GM13976 (cell line): ENCODE measurements at regions not wholly inside any gene's neighbourhood (a gene's known extent, or its start where the extent isn't known, plus 50 kb on each side); places are given as distances from the start of the nearest gene placed in this dataset.

Experiments used
- DNase-seq: peaks from one replicate; pipeline ENCODE4 v3.0.0; 2012; ENCODE audit warnings: low spot score
- CTCF ChIP-seq: IDR thresholded peaks from 2 replicates; pipeline ENCODE4 v1.5.1; 2012; ENCODE audit warnings: borderline replicate concordance, mild to moderate bottlenecking; ENCODE audit not compliant: insufficient read depth; ENCODE audit errors: extremely low read depth, missing control alignments, control extremely low read depth
- in situ Hi-C: fragments of 300-500 bp; cut with MboI; formaldehyde crosslinking; loops from one replicate; pipeline ENCODE4 v1.12.0; 2022; ENCODE audit warnings: low sequenced_read_pairs, mixed read lengths, inconsistent platforms; ENCODE audit not compliant: unreplicated experiment

- no peak for TF ChIP-seq CTCF
- no peak for DNase-seq
- in situ Hi-C loops, result no loop called here
Observed at GRCh38 chr6:26302941-26303559, 61.9 kb upstream of the BTN3A2 start.

- in situ Hi-C loops, result no loop called here
- no peak for TF ChIP-seq CTCF
- DNase-seq, result no peak
Observed at GRCh38 chr6:26304213-26304796, 60.7 kb upstream of the BTN3A2 start.

GRCh38 chr6:26304797-26305640, 60.0 kb upstream of the BTN3A2 start:
- in situ Hi-C loops, result no loop called here
- no peak for DNase-seq
- TF ChIP-seq CTCF, result no peak

GRCh38 chr6:26305641-26305969, 59.4 kb upstream of the BTN3A2 start:
- in situ Hi-C loops, result no loop called here
- no peak for DNase-seq
- no peak for TF ChIP-seq CTCF

- TF ChIP-seq CTCF, result no peak
- no peak for DNase-seq
- in situ Hi-C loops, result no loop called here
Observed at GRCh38 chr6:26306232-26306631, 58.8 kb upstream of the BTN3A2 start.

GRCh38 chr6:26307850-26308249, 57.1 kb upstream of the BTN3A2 start:
- no peak for DNase-seq
- in situ Hi-C loops, result no loop called here
- TF ChIP-seq CTCF, result no peak

- no peak for TF ChIP-seq CTCF
- in situ Hi-C loops, result no loop called here
- DNase-seq, result no peak
Observed at GRCh38 chr6:26309731-26310142, 55.3 kb upstream of the BTN3A2 start.
